ENCODE measurements at regions not wholly inside any gene's neighbourhood (a gene's known extent, or its start where the extent isn't known, plus 50 kb on each side); places are given as distances from the start of the nearest gene placed in this dataset.

DNA sequence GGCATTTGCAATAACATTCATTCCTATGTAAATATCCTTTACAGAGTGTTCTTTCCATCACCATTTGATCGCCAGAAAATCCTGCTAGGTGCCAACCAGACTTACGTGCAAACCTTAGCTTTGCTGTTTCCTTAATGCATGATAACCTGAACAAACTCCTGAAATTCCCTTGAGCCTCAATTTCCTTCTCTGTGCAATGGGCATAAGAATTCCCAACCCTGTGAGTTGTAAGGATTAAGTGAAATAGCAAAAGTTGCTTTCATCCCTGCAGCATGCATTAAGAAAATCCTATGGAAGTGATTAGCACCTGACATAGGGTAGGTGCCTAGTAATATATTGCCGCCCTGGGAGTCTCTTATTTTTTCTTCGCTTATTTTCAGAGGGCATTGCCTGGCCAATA lies 272.7 kb downstream of the MAF start:
- TF ChIP-seq CTCF (IDR thresholded peaks at IDR 0.05) (no peak), POLR2A (IDR thresholded peaks at IDR 0.05) (no peak)
